ENCODE measurements at regions not wholly inside any gene's neighbourhood (a gene's known extent, or its start where the extent isn't known, plus 50 kb on each side); places are given as distances from the start of the nearest gene placed in this dataset.
A peak's percentile ranks its signal among the peaks of the same experiment; 100 is the strongest.
"Not testable (repeated sequence)": the region's sequence is repeated elsewhere in the genome, so short reads cannot be mapped to it uniquely, and the experiment has no call there.

- peak in 1 of 10 donors; percentile 52 for DNase-seq
- intact Hi-C loops (cut with DNase I), result not testable (repeated sequence)
Observed at GRCh38 chr13:18408205-18408604, 773.4 kb downstream of the TUBA3C start.
